Astrocyte (in vitro differentiated cells and primary cell): ENCODE measurements at regions not wholly inside any gene's neighbourhood (a gene's known extent, or its start where the extent isn't known, plus 50 kb on each side); places are given as distances from the start of the nearest gene placed in this dataset.

Source experiments
- CTCF ChIP-seq: IDR thresholded peaks from 2 replicates; pipeline ENCODE4 v1.5.1; 2011; ENCODE audit warnings: low read depth, mild to moderate bottlenecking, inconsistent platforms, low read length, moderate library complexity; ENCODE audit not compliant: insufficient read depth
- EZH2 ChIP-seq: IDR thresholded peaks from 2 replicates; pipeline ENCODE4 v1.6.1; 2012; ENCODE audit warnings: mild to moderate bottlenecking, low read length, inconsistent platforms; ENCODE audit not compliant: insufficient read depth

- TF ChIP-seq CTCF (no peak), EZH2 (no peak)
Observed at GRCh38 chr20:52530571-52530970, 339.0 kb upstream of the ZFP64 start.
